IPS DF 6.9 (cell line): ENCODE measurements at regions not wholly inside any gene's neighbourhood (a gene's known extent, or its start where the extent isn't known, plus 50 kb on each side); places are given as distances from the start of the nearest gene placed in this dataset.

ENCODE experiments used
- DNase-seq: peaks from one replicate; pipeline ENCODE4 v3.0.0-alpha.2; 2013; ENCODE audit warnings: low read depth, low spot score
- H3K27ac ChIP-seq: one replicate; pipeline ENCODE4 v1.5.1; 2013; ENCODE audit warnings: low read length, control low read depth
- H3K27me3 ChIP-seq: 2 replicates; pipeline ENCODE4 v1.6.1; 2013; ENCODE audit warnings: mild to moderate bottlenecking, low read length; ENCODE audit not compliant: control insufficient read depth, insufficient read depth
- H3K36me3 ChIP-seq: 2 replicates; pipeline ENCODE4 v1.6.1; 2013; ENCODE audit warnings: low read length; ENCODE audit not compliant: control insufficient read depth, insufficient read depth
- H3K4me1 ChIP-seq: 2 replicates; pipeline ENCODE4 v1.6.1; 2013; ENCODE audit warnings: low read length; ENCODE audit not compliant: control insufficient read depth, insufficient read depth
- H3K4me3 ChIP-seq: 2 replicates; pipeline ENCODE4 v1.5.1; 2013; ENCODE audit warnings: mild to moderate bottlenecking, low read length
- H3K9me3 ChIP-seq: 2 replicates; pipeline ENCODE4 v1.6.1; 2013; ENCODE audit warnings: low read length, inconsistent platforms; ENCODE audit not compliant: control insufficient read depth, insufficient read depth
- WGBS: extraction: QIAGEN DNeasy Blood & Tissue Kit; methylation state at CpG from one replicate; pipeline ENCODE4 v1.1.7; 2013; ENCODE audit warnings: mixed read lengths, missing lambda C conversion rate; ENCODE audit not compliant: insufficient read length, insufficient coverage; 5-methylcytosine and 5-hydroxymethylcytosine counted together

GRCh38 chr16:8519179-8519578 lies 71.1 kb downstream of the TMEM114 start:
- Histone ChIP-seq H3K27me3 (no peaks in the 10 kb centered on the region), H3K36me3 (no peaks in the 10 kb centered on the region), H3K4me1 (no peaks in the 10 kb centered on the region), H3K9me3 (no peaks in the 10 kb centered on the region; the same call in 1 of the 2 replicates), H3K27ac (no peak overlapping the region), H3K4me3 (no peak overlapping the region)
- no CpG with 5 or more reads among the region's 4 CpGs for WGBS
- DNase-seq, result no peak

- WGBS, result no CpG with 5 or more reads among the region's 4 CpGs
- Histone ChIP-seq H3K27ac (no peak overlapping the region), H3K27me3 (no peaks in the 10 kb centered on the region), H3K9me3 (no peaks in the 10 kb centered on the region; the same call in 1 of the 2 replicates), H3K36me3 (no peaks in the 10 kb centered on the region), H3K4me1 (no peaks in the 10 kb centered on the region), H3K4me3 (no peak overlapping the region)
- no peak for DNase-seq
These were observed 73.0 kb downstream of the TMEM114 start for GRCh38 chr16:8517280-8517679.

DNA sequence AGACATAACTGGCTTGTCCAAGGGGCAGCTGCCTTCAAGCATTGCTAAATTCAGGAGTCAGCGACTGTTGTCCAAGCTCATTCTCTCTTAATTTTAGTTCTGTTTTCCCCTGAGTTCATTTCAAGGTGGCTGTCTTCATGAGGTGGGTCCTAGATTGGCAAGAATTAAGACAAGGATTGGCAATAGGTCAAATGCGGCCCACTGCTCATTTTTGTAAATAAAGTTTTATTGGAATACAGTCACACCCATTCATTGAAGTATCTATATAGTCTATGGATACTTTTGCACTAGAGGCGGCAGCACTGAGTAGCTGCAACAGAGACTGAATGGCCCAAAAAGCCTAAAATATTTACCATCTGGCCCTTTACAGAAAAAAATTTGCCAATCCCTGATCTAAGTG lies 73.8 kb downstream of the TMEM114 start:
- Histone ChIP-seq H3K4me3 (no peak overlapping the region), H3K27ac (no peak overlapping the region), H3K36me3 (no peaks in the 10 kb centered on the region), H3K27me3 (no peaks in the 10 kb centered on the region), H3K9me3 (no peaks in the 10 kb centered on the region; the same call in 1 of the 2 replicates), H3K4me1 (no peaks in the 10 kb centered on the region)
- WGBS, result no CpG with 5 or more reads among the region's 3 CpGs
- no peak for DNase-seq

DNA sequence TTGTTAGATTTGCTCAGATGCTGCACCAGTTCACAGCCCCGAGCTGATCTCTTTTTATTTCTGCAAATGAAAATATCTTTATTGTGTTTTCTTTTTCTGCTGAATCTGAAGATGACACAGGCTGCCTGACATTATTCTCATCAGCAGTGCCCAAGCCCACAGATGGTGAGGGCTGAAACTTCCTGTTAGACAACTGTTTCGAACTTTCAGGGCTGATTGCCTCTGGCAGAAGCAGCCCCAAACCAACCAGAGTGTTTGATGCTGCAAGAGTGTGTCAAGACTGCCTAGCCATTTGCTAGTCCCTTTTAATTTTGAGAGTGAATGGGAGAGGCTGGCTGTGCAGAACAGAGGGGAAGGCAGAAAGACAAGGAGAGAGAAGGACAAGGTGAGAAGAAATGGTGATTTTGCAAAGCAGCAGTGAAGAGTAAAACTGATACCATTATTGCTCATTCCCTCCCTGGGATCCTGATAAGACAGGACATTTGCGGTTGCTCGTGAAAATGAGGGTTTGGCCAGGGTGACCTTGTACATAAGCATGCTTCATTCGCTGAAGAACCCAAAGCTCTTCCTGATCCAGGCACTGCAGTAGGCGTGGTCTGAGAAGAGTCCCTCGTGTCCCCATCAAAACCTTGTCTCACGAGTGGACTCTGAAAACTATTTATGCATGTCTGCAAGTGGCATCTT lies 77.2 kb downstream of the TMEM114 start:
- H3K9me3 ChIP-seq, result no peaks in the 10 kb centered on the region; the same call in 1 of the 2 replicates
- DNase-seq, result no peak
- WGBS, result no CpG with 5 or more reads among the region's 8 CpGs
- H3K4me1 ChIP-seq, result no peaks in the 10 kb centered on the region; the same call in 1 of the 2 replicates
- H3K4me3 ChIP-seq, result no peak overlapping the region
- H3K27ac ChIP-seq, result no peak overlapping the region
- no peaks in the 10 kb centered on the region for H3K36me3 ChIP-seq
- no peaks in the 10 kb centered on the region for H3K27me3 ChIP-seq

GRCh38 chr16:8511464-8511863 lies 78.8 kb downstream of the TMEM114 start:
- Histone ChIP-seq H3K36me3 (no peaks in the 10 kb centered on the region), H3K4me1 (no peaks in the 10 kb centered on the region; the same call in 1 of the 2 replicates), H3K27me3 (no peaks in the 10 kb centered on the region; the same call in 1 of the 2 replicates), H3K9me3 (no peaks in the 10 kb centered on the region; the same call in 1 of the 2 replicates), H3K27ac (no peak overlapping the region), H3K4me3 (no peak overlapping the region)
- no CpG with 5 or more reads among the region's 4 CpGs for WGBS
- no peak for DNase-seq

DNA sequence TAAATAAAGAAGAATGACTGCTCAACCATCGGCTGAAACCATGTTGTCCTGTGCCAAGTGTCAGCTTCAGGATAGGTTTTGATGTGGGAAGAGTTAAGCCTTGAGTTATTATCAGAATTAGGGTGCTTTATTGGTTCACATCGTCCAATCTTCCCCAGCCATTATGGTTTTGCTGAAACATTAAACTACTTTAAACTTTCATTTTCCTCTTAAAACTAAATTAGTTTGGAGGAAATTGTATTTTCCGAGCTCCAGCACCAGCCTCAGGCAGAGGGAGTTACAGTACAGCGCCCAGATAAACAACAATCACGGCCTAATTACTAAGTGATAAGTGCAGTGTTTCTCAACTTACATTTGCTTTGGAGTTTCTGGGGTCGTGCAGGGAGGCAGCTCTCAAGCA lies 80.2 kb downstream of the TMEM114 start:
- Histone ChIP-seq H3K27ac (no peak overlapping the region), H3K36me3 (no peaks in the 10 kb centered on the region), H3K9me3 (no peaks in the 10 kb centered on the region), H3K4me3 (no peak overlapping the region), H3K27me3 (no peaks in the 10 kb centered on the region; the same call in 1 of the 2 replicates), H3K4me1 (no peaks in the 10 kb centered on the region; the same call in 1 of the 2 replicates)
- no CpG with 5 or more reads among the region's 6 CpGs for WGBS
- DNase-seq, result no peak

- no CpG with 5 or more reads among the region's 7 CpGs for WGBS
- no peaks in the 10 kb centered on the region for H3K9me3 ChIP-seq
- H3K36me3 ChIP-seq, result no peaks in the 10 kb centered on the region
- H3K4me3 ChIP-seq, result no peak overlapping the region
- no peaks in the 10 kb centered on the region; the same call in 1 of the 2 replicates for H3K4me1 ChIP-seq
- no peak for DNase-seq
- H3K27me3 ChIP-seq, result no peaks in the 10 kb centered on the region; the same call in 1 of the 2 replicates
- no peak overlapping the region for H3K27ac ChIP-seq
These were observed 84.9 kb downstream of the TMEM114 start for GRCh38 chr16:8505327-8505991.

GRCh38 chr16:8502446-8502845 lies 87.9 kb downstream of the TMEM114 start:
- H3K9me3 ChIP-seq, result no peaks in the 10 kb centered on the region
- H3K4me3 ChIP-seq, result no peak overlapping the region
- no peak for DNase-seq
- no peaks in the 10 kb centered on the region for H3K36me3 ChIP-seq
- no peak overlapping the region for H3K27ac ChIP-seq
- no CpG with 5 or more reads among the region's 2 CpGs for WGBS
- peaks cover 2% of the 10 kb centered on the region for H3K27me3 ChIP-seq
- H3K4me1 ChIP-seq, result no peaks in the 10 kb centered on the region

- no peaks in the 10 kb centered on the region for H3K4me1 ChIP-seq
- no peaks in the 10 kb centered on the region for H3K9me3 ChIP-seq
- no peak overlapping the region for H3K4me3 ChIP-seq
- no CpG with 5 or more reads among the region's 1 CpG for WGBS
- H3K27ac ChIP-seq, result no peak overlapping the region
- H3K27me3 ChIP-seq, result peaks cover 2% of the 10 kb centered on the region; the same call in 1 of the 2 replicates
- no peaks in the 10 kb centered on the region for H3K36me3 ChIP-seq
- no peak for DNase-seq
These were observed 90.0 kb downstream of the TMEM114 start for GRCh38 chr16:8500351-8500750.

DNA sequence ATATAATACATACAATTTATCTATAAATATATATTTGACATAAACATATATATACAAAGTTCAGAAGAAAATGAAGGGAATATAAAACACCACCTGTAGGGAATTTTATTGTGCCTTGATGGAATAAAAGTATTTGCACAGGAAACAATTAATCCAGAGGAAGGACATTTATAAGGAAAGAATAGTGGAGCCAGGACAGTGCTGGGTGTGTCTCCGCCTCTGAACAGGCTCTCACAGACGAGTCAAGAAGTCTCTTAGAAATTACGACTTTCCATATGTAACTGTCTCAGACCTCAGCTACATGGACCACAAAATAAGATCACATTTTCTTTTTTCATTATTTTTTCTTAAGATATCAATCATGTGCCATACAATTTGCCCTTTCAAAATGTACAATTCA lies 93.9 kb downstream of the TMEM114 start:
- peaks cover 2% of the 10 kb centered on the region; the same call in 1 of the 2 replicates for H3K27me3 ChIP-seq
- no peak overlapping the region for H3K27ac ChIP-seq
- no peak overlapping the region for H3K4me3 ChIP-seq
- no peaks in the 10 kb centered on the region for H3K4me1 ChIP-seq
- H3K36me3 ChIP-seq, result no peaks in the 10 kb centered on the region
- DNase-seq, result no peak
- WGBS, result no CpG with 5 or more reads among the region's 3 CpGs
- peaks cover under 1% of the 10 kb centered on the region; the same call in 1 of the 2 replicates for H3K9me3 ChIP-seq
